ENCODE measurements at regions not wholly inside any gene's neighbourhood (a gene's known extent, or its start where the extent isn't known, plus 50 kb on each side); places are given as distances from the start of the nearest gene placed in this dataset.

- Histone ChIP-seq H3K9ac (ENCODE audit: extremely low read depth, low read length, poor library complexity, severe bottlenecking) (no peak overlapping the region), H3K4me3 (ENCODE audit: low read length) (no peak overlapping the region), H3K4me1 (ENCODE audit: control insufficient read depth, insufficient read depth, low read length) (no peaks in the 10 kb centered on the region), H3K27me3 (ENCODE audit: control insufficient read depth, insufficient read depth, low read length, poor library complexity, severe bottlenecking) (no peaks in the 10 kb centered on the region), H3K9me3 (ENCODE audit: control insufficient read depth, low read length) (peaks cover 10% of the 10 kb centered on the region), H3K36me3 (ENCODE audit: control insufficient read depth, insufficient read depth, low read length) (no peaks in the 10 kb centered on the region), H3K27ac (ENCODE audit: low read depth, low read length) (no peak overlapping the region)
- Mint-ChIP-seq H3K27ac (no peak overlapping the region), H3K4me1 (peaks cover 5% of the 10 kb centered on the region), H3K27me3 (ENCODE audit: insufficient read depth) (no peaks in the 10 kb centered on the region), H3K9me3 (peaks cover 1% of the 10 kb centered on the region), H3K4me3 (no peak overlapping the region), H3K36me3 (ENCODE audit: low read depth) (no peaks in the 10 kb centered on the region)
- no peak for TF ChIP-seq CTCF (conservative IDR thresholded peaks at IDR 0.05)
- DNase-seq = no peak
- 67 to 80% methylated on average over 5 to 6 of the region's 6 CpGs for WGBS, 2 experiments (ENCODE audit: insufficient coverage in 1 of 2, insufficient read length in 1 of 2)
These were observed 958.8 kb downstream of the IGSF11 start for GRCh38 chr3:118075873-118076272.

GRCh38 chr3:118077332-118077731, 957.3 kb downstream of the IGSF11 start:
- Histone ChIP-seq H3K9ac (ENCODE audit: extremely low read depth, low read length, poor library complexity, severe bottlenecking) (no peak overlapping the region), H3K9me3 (ENCODE audit: control insufficient read depth, low read length) (peaks cover 10% of the 10 kb centered on the region), H3K4me3 (ENCODE audit: low read length) (no peak overlapping the region), H3K27ac (ENCODE audit: low read depth, low read length) (no peak overlapping the region), H3K36me3 (ENCODE audit: control insufficient read depth, insufficient read depth, low read length) (no peaks in the 10 kb centered on the region), H3K27me3 (ENCODE audit: control insufficient read depth, insufficient read depth, low read length, poor library complexity, severe bottlenecking) (no peaks in the 10 kb centered on the region), H3K4me1 (ENCODE audit: control insufficient read depth, insufficient read depth, low read length) (no peaks in the 10 kb centered on the region)
- peaks cover 1% of the 10 kb centered on the region for H3K9me3 Mint-ChIP-seq
- no peak overlapping the region for H3K4me3 Mint-ChIP-seq
- WGBS, 2 experiments (ENCODE audit: insufficient coverage in 1 of 2, insufficient read length in 1 of 2) = 80 to 98% methylated on average over 1 of the region's 1 CpG
- DNase-seq = no peak
- H3K4me1 Mint-ChIP-seq = peaks cover 5% of the 10 kb centered on the region
- H3K27me3 Mint-ChIP-seq (ENCODE audit: insufficient read depth) = no peaks in the 10 kb centered on the region
- H3K36me3 Mint-ChIP-seq (ENCODE audit: low read depth) = no peaks in the 10 kb centered on the region
- TF ChIP-seq CTCF (conservative IDR thresholded peaks at IDR 0.05) = no peak
- H3K27ac Mint-ChIP-seq = no peak overlapping the region

- no peaks in the 10 kb centered on the region for H3K9me3 ChIP-seq (ENCODE audit: control insufficient read depth, low read length)
- DNase-seq = no peak
- H3K36me3 ChIP-seq (ENCODE audit: control insufficient read depth, insufficient read depth, low read length) = no peaks in the 10 kb centered on the region
- TF ChIP-seq CTCF (conservative IDR thresholded peaks at IDR 0.05) = no peak
- Mint-ChIP-seq H3K27me3 (ENCODE audit: insufficient read depth) (no peaks in the 10 kb centered on the region), H3K4me1 (peaks cover 6% of the 10 kb centered on the region), H3K27ac (no peak overlapping the region), H3K36me3 (ENCODE audit: low read depth) (no peaks in the 10 kb centered on the region), H3K4me3 (no peak overlapping the region), H3K9me3 (no peaks in the 10 kb centered on the region)
- no peak overlapping the region for H3K27ac ChIP-seq (ENCODE audit: low read depth, low read length)
- no peaks in the 10 kb centered on the region for H3K4me1 ChIP-seq (ENCODE audit: control insufficient read depth, insufficient read depth, low read length)
- 56 to 83% methylated on average over 1 of the region's 1 CpG for WGBS, 2 experiments (ENCODE audit: insufficient coverage in 1 of 2, insufficient read length in 1 of 2)
- H3K9ac ChIP-seq (ENCODE audit: extremely low read depth, low read length, poor library complexity, severe bottlenecking) = no peak overlapping the region
- no peaks in the 10 kb centered on the region for H3K27me3 ChIP-seq (ENCODE audit: control insufficient read depth, insufficient read depth, low read length, poor library complexity, severe bottlenecking)
- no peak overlapping the region for H3K4me3 ChIP-seq (ENCODE audit: low read length)
These were observed 953.8 kb downstream of the IGSF11 start for GRCh38 chr3:118080889-118081288.

Data from endodermal cell (in vitro differentiated cells).